Mesendoderm (in vitro differentiated cells): ENCODE measurements at regions not wholly inside any gene's neighbourhood (a gene's known extent, or its start where the extent isn't known, plus 50 kb on each side); places are given as distances from the start of the nearest gene placed in this dataset.

Source experiments
- DNase-seq: peaks from one replicate; pipeline ENCODE4 v3.0.0; 2013
- H2AK5ac ChIP-seq: 2 replicates; pipeline ENCODE4 v1.6.1; 2013; ENCODE audit warnings: low read length, inconsistent platforms
- H2BK120ac ChIP-seq: 2 replicates; pipeline ENCODE4 v1.6.1; 2013; ENCODE audit warnings: low read depth, mild to moderate bottlenecking, low read length, moderate library complexity, mixed read lengths
- H2BK15ac ChIP-seq: replicated peaks from 2 replicates; pipeline ENCODE4 v1.6.1; 2013; ENCODE audit warnings: low read depth, mild to moderate bottlenecking, moderate library complexity
- H2BK5ac ChIP-seq: 2 replicates; pipeline ENCODE4 v1.6.1; 2013; ENCODE audit warnings: low read length, inconsistent platforms
- H3K18ac ChIP-seq: 2 replicates; pipeline ENCODE4 v1.6.1; 2013; ENCODE audit warnings: mild to moderate bottlenecking, low read length, mixed read lengths
- H3K23ac ChIP-seq: one replicate; pipeline ENCODE4 v1.6.1; 2013; ENCODE audit warnings: low read length
- H3K27ac ChIP-seq: 2 replicates; pipeline ENCODE4 v1.5.1; 2013; ENCODE audit warnings: low read depth, mild to moderate bottlenecking, inconsistent platforms, low read length, moderate library complexity
- H3K27me3 ChIP-seq: 2 replicates; pipeline ENCODE4 v1.6.1; 2013; ENCODE audit warnings: low read length, control low read depth, mild to moderate bottlenecking, inconsistent platforms; ENCODE audit not compliant: insufficient read depth, poor library complexity
- H3K36me3 ChIP-seq: 2 replicates; pipeline ENCODE4 v1.6.1; 2013; ENCODE audit warnings: low read length, inconsistent platforms; ENCODE audit not compliant: control insufficient read depth, insufficient read depth
- H3K4ac ChIP-seq: one replicate; pipeline ENCODE4 v1.6.1; 2013; ENCODE audit warnings: low read depth, mild to moderate bottlenecking, low read length, moderate library complexity
- H3K4me1 ChIP-seq: 2 replicates; pipeline ENCODE4 v1.6.1; 2013; ENCODE audit warnings: low read depth, low read length, inconsistent platforms; ENCODE audit not compliant: control insufficient read depth
- H3K4me2 ChIP-seq: 2 replicates; pipeline ENCODE4 v1.6.1; 2013; ENCODE audit warnings: low read length
- H3K4me3 ChIP-seq: 2 replicates; pipeline ENCODE4 v1.5.1; 2013; ENCODE audit warnings: mild to moderate bottlenecking, low read length
- H3K56ac ChIP-seq: one replicate; pipeline ENCODE4 v1.6.1; 2013; ENCODE audit warnings: low read length
- H3K79me1 ChIP-seq: 2 replicates; pipeline ENCODE4 v1.6.1; 2013; ENCODE audit warnings: low read length, inconsistent platforms
- H3K79me2 ChIP-seq: 2 replicates; pipeline ENCODE4 v1.6.1; 2013; ENCODE audit warnings: mild to moderate bottlenecking, low read length; ENCODE audit not compliant: control insufficient read depth, insufficient read depth
- H3K9ac ChIP-seq: 2 replicates; pipeline ENCODE4 v1.6.1; 2013; ENCODE audit warnings: low read length, inconsistent platforms
- H4K5ac ChIP-seq: one replicate; pipeline ENCODE4 v1.6.1; 2013; ENCODE audit warnings: low read length
- H4K8ac ChIP-seq: one replicate; pipeline ENCODE4 v1.6.1; 2013; ENCODE audit warnings: low read depth, mild to moderate bottlenecking, control low read depth, low read length, moderate library complexity
- WGBS: extraction: QIAGEN DNeasy Blood & Tissue Kit; methylation state at CpG from one replicate; pipeline ENCODE4 v1.1.7; 2013; ENCODE audit warnings: low lambda C conversion rate, missing lambda C conversion rate; ENCODE audit not compliant: insufficient coverage; ENCODE audit errors: extremely low coverage; 5-methylcytosine and 5-hydroxymethylcytosine counted together

GRCh38 chr5:74105126-74105780, 479.3 kb downstream of the ARHGEF28 start:
- WGBS = no CpG with 5 or more reads among the region's 4 CpGs

GRCh38 chr5:74103131-74104023, 477.4 kb downstream of the ARHGEF28 start:
- Histone ChIP-seq H3K36me3 (no peaks in the 10 kb centered on the region), H3K27me3 (no peaks in the 10 kb centered on the region), H3K79me2 (no peaks in the 10 kb centered on the region), H3K4ac (no peak overlapping the region), H2BK5ac (no peak overlapping the region), H3K18ac (no peak overlapping the region), H2BK120ac (no peak overlapping the region), H2AK5ac (no peak overlapping the region), H4K8ac (no peak overlapping the region), H3K4me1 (peaks cover 5% of the 10 kb centered on the region), H3K27ac (no peak overlapping the region), H3K9ac (no peak overlapping the region), H4K5ac (no peak overlapping the region), H3K23ac (no peak overlapping the region), H3K4me2 (no peak overlapping the region), H2BK15ac (no peak overlapping the region), H3K56ac (peak overlapping the region; percentile 44), H3K79me1 (no peaks in the 10 kb centered on the region), H3K4me3 (no peak overlapping the region)
- WGBS = no CpG with 5 or more reads among the region's 15 CpGs
- no peak for DNase-seq

More at GRCh38 chr5:74105126-74105780, 479.3 kb downstream of the ARHGEF28 start:
- Histone ChIP-seq H2BK15ac (no peak overlapping the region), H3K79me1 (no peaks in the 10 kb centered on the region), H3K56ac (no peak overlapping the region), H2AK5ac (no peak overlapping the region), H3K4ac (no peak overlapping the region), H3K4me3 (no peak overlapping the region), H3K27ac (peak overlapping the region; percentile 26), H3K9ac (no peak overlapping the region), H3K18ac (peak overlapping the region; percentile 46), H2BK5ac (peak overlapping the region; percentile 46), H3K27me3 (no peaks in the 10 kb centered on the region), H3K23ac (no peak overlapping the region), H4K8ac (no peak overlapping the region), H3K4me1 (peaks cover 5% of the 10 kb centered on the region), H3K36me3 (no peaks in the 10 kb centered on the region), H3K79me2 (no peaks in the 10 kb centered on the region), H2BK120ac (no peak overlapping the region), H3K4me2 (no peak overlapping the region), H4K5ac (no peak overlapping the region)
- peak; percentile 86 for DNase-seq

- Histone ChIP-seq H3K4me2 (no peak overlapping the region), H2BK120ac (no peak overlapping the region), H3K23ac (no peak overlapping the region), H2BK5ac (no peak overlapping the region), H4K5ac (no peak overlapping the region), H3K18ac (no peak overlapping the region), H3K56ac (no peak overlapping the region), H3K79me2 (no peaks in the 10 kb centered on the region), H3K27me3 (no peaks in the 10 kb centered on the region), H3K27ac (no peak overlapping the region), H4K8ac (no peak overlapping the region), H2AK5ac (no peak overlapping the region), H3K4me3 (no peak overlapping the region), H3K9ac (no peak overlapping the region), H3K36me3 (no peaks in the 10 kb centered on the region), H2BK15ac (no peak overlapping the region), H3K4ac (no peak overlapping the region), H3K4me1 (peaks cover 5% of the 10 kb centered on the region), H3K79me1 (no peaks in the 10 kb centered on the region)
- no CpG with 5 or more reads among the region's 1 CpG for WGBS
- no peak for DNase-seq
Measured at GRCh38 chr5:74100268-74100665, 474.3 kb downstream of the ARHGEF28 start.

- Histone ChIP-seq H3K79me1 (no peaks in the 10 kb centered on the region), H2BK5ac (no peak overlapping the region), H3K27me3 (no peaks in the 10 kb centered on the region), H2BK15ac (no peak overlapping the region), H4K8ac (no peak overlapping the region), H3K27ac (no peak overlapping the region), H3K9ac (no peak overlapping the region), H2AK5ac (no peak overlapping the region), H3K4me1 (peaks cover 2% of the 10 kb centered on the region), H3K4me3 (no peak overlapping the region), H3K36me3 (no peaks in the 10 kb centered on the region), H3K23ac (no peak overlapping the region), H3K18ac (no peak overlapping the region), H2BK120ac (no peak overlapping the region), H3K4me2 (no peak overlapping the region), H4K5ac (no peak overlapping the region), H3K4ac (no peak overlapping the region), H3K79me2 (no peaks in the 10 kb centered on the region), H3K56ac (no peak overlapping the region)
- DNase-seq = no peak
- WGBS = no CpG with 5 or more reads among the region's 3 CpGs
Measured at GRCh38 chr5:74099538-74100267, 473.7 kb downstream of the ARHGEF28 start.

GRCh38 chr5:74098941-74099340, 472.9 kb downstream of the ARHGEF28 start:
- Histone ChIP-seq H3K4me2 (no peak overlapping the region), H3K18ac (no peak overlapping the region), H3K4me1 (no peaks in the 10 kb centered on the region), H3K27ac (no peak overlapping the region), H3K36me3 (no peaks in the 10 kb centered on the region), H3K56ac (no peak overlapping the region), H3K9ac (no peak overlapping the region), H3K4ac (no peak overlapping the region), H3K27me3 (no peaks in the 10 kb centered on the region), H3K79me1 (no peaks in the 10 kb centered on the region), H3K4me3 (no peak overlapping the region), H2BK15ac (no peak overlapping the region), H4K5ac (no peak overlapping the region), H3K23ac (no peak overlapping the region), H2AK5ac (no peak overlapping the region), H2BK120ac (no peak overlapping the region), H4K8ac (no peak overlapping the region), H2BK5ac (no peak overlapping the region), H3K79me2 (no peaks in the 10 kb centered on the region)
- no peak for DNase-seq
